Panc1 (cell line): ENCODE measurements at regions not wholly inside any gene's neighbourhood (a gene's known extent, or its start where the extent isn't known, plus 50 kb on each side); places are given as distances from the start of the nearest gene placed in this dataset.

ENCODE experiments used
- ATAC-seq: fragments of 200-7000 bp; cut with Tn5 transposase; 2 replicates; pipeline ENCODE4 v1.9.1; 2020; ENCODE audit warnings: mild to moderate bottlenecking, moderate library complexity
- BruUV-seq: library from RNA; stranded (reverse); fragments of 400-500 nt; replicated peaks from 2 replicates; lab custom pipeline; 2021; lab: Mats Ljungman, UMichigan
- CTCF ChIA-PET: fragments of 300-600 bp; sonication (Branson Sonifier 250); formaldehyde crosslinking; loops from one replicate; lab custom pipeline; 2022; ENCODE audit warnings: antibody characterized with exemption; lab: Charles Lee
- POLR2A ChIA-PET: fragments of 300-600 bp; sonication (Branson Sonifier 250); formaldehyde crosslinking; loops from one replicate; lab custom pipeline; 2022; ENCODE audit warnings: antibody characterized with exemption; lab: Charles Lee
- DNase-seq: peaks from one replicate; pipeline ENCODE4 v3.0.0-alpha.2; 2010; ENCODE audit warnings: low read depth, low spot score
- H3K27ac ChIP-seq: 2 replicates; pipeline ENCODE4 v1.5.1; 2011; ENCODE audit warnings: mild to moderate bottlenecking, low read length, inconsistent platforms
- H3K27me3 ChIP-seq: fragments of 200-500 bp; sonication (Bioruptor generic); 2 replicates; pipeline ENCODE4 v1.6.0; 2014; ENCODE audit warnings: low read length, inconsistent platforms; ENCODE audit not compliant: control insufficient read depth, insufficient read depth
- H3K36me3 ChIP-seq: fragments of 200-500 bp; sonication (Bioruptor generic); 2 replicates; pipeline ENCODE4 v1.5.1; 2014; ENCODE audit warnings: inconsistent platforms, mild to moderate bottlenecking, low read length, moderate library complexity; ENCODE audit not compliant: control insufficient read depth, insufficient read depth
- H3K4me1 ChIP-seq: 2 replicates; pipeline ENCODE4 v1.5.1; 2011; ENCODE audit warnings: inconsistent platforms, mild to moderate bottlenecking, low read length, moderate library complexity; ENCODE audit not compliant: control insufficient read depth, insufficient read depth
- H3K4me3 ChIP-seq, 2 experiments: 2 replicates each; pipeline ENCODE4 v1.5.1; 2011 to 2012; ENCODE audit warnings: low read depth in 2 of 2, low read length in 2 of 2, mild to moderate bottlenecking in 2 of 2, inconsistent platforms in 1 of 2, moderate library complexity in 1 of 2
- H3K9me3 ChIP-seq: fragments of 200-500 bp; sonication (Bioruptor generic); 2 replicates; pipeline ENCODE4 v1.5.1; 2014; ENCODE audit warnings: low read depth, mild to moderate bottlenecking, inconsistent platforms, low read length, moderate library complexity; ENCODE audit not compliant: control insufficient read depth, insufficient read depth
- POLR2AphosphoS5 ChIP-seq: IDR thresholded peaks from 2 replicates; pipeline ENCODE4 v1.6.1; 2012; ENCODE audit warnings: mild to moderate bottlenecking, low read depth, low read length, moderate library complexity
- SIN3A ChIP-seq: IDR thresholded peaks from 2 replicates; pipeline ENCODE4 v1.6.1; 2012; ENCODE audit warnings: low read depth, mild to moderate bottlenecking, low read length, moderate library complexity, borderline replicate concordance; ENCODE audit not compliant: insufficient read depth
- TCF7L2 ChIP-seq: IDR thresholded peaks from 2 replicates; pipeline ENCODE4 v1.6.1; 2011; ENCODE audit warnings: mild to moderate bottlenecking, low read depth, low read length, inconsistent platforms
- in situ Hi-C: cut with HindIII; loops from 2 replicates; pipeline ENCODE4 v1.10.0; 2016; ENCODE audit warnings: low sequenced_read_pairs, low pct_unique_long_range_greater_than_20kb
- intact Hi-C: fragments of 100-400 bp; cut with micrococcal nuclease; formaldehyde crosslinking; loops from one replicate; pipeline ENCODE4 v1.10.0; 2022; ENCODE audit not compliant: unreplicated experiment
- TF ChIP-seq, protein P1 (sequence below), 2 experiments: IDR thresholded peaks; 2 replicates each; pipeline ENCODE4 v1.6.1; 2011 to 2012; ENCODE audit warnings: low read depth in 2 of 2, control low read depth in 1 of 2, low read length in 1 of 2, mild to moderate bottlenecking in 1 of 2, moderate library complexity in 1 of 2; ENCODE audit not compliant: insufficient read depth in 1 of 2
- TF ChIP-seq, protein P2 (sequence below): fragments of 450-650 bp; IDR thresholded peaks from 2 replicates; pipeline ENCODE4 v1.5.1; 2017; ENCODE audit warnings: mild to moderate bottlenecking

GRCh38 chr20:4581838-4582237 lies 104.4 kb upstream of the PRNP start:
- Histone ChIP-seq H3K9me3 (no peaks in the 10 kb centered on the region), H3K4me3 (no peak overlapping the region), H3K27me3 (peaks cover 3% of the 10 kb centered on the region; the same call in 1 of the 2 replicates), H3K4me1 (no peaks in the 10 kb centered on the region), H3K27ac (no peak overlapping the region), H3K36me3 (no peaks in the 10 kb centered on the region)
- intact Hi-C loops (no loop called here), in situ Hi-C loops (no loop called here)
- ChIA-PET POLR2A (no interaction called here), CTCF (no interaction called here)
- DNase-seq: no peak
- no peak for TF ChIP-seq TCF7L2
- no peak for TF ChIP-seq POLR2AphosphoS5
- TF ChIP-seq, protein P1, sequence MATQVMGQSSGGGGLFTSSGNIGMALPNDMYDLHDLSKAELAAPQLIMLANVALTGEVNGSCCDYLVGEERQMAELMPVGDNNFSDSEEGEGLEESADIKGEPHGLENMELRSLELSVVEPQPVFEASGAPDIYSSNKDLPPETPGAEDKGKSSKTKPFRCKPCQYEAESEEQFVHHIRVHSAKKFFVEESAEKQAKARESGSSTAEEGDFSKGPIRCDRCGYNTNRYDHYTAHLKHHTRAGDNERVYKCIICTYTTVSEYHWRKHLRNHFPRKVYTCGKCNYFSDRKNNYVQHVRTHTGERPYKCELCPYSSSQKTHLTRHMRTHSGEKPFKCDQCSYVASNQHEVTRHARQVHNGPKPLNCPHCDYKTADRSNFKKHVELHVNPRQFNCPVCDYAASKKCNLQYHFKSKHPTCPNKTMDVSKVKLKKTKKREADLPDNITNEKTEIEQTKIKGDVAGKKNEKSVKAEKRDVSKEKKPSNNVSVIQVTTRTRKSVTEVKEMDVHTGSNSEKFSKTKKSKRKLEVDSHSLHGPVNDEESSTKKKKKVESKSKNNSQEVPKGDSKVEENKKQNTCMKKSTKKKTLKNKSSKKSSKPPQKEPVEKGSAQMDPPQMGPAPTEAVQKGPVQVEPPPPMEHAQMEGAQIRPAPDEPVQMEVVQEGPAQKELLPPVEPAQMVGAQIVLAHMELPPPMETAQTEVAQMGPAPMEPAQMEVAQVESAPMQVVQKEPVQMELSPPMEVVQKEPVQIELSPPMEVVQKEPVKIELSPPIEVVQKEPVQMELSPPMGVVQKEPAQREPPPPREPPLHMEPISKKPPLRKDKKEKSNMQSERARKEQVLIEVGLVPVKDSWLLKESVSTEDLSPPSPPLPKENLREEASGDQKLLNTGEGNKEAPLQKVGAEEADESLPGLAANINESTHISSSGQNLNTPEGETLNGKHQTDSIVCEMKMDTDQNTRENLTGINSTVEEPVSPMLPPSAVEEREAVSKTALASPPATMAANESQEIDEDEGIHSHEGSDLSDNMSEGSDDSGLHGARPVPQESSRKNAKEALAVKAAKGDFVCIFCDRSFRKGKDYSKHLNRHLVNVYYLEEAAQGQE (IDR thresholded peaks at IDR 0.05; ENCODE audit: insufficient read depth in 1 of 2, low read depth in 2 of 2, low read length in 1 of 2): no peak
- TF ChIP-seq SIN3A: no peak
- TF ChIP-seq, protein P2, sequence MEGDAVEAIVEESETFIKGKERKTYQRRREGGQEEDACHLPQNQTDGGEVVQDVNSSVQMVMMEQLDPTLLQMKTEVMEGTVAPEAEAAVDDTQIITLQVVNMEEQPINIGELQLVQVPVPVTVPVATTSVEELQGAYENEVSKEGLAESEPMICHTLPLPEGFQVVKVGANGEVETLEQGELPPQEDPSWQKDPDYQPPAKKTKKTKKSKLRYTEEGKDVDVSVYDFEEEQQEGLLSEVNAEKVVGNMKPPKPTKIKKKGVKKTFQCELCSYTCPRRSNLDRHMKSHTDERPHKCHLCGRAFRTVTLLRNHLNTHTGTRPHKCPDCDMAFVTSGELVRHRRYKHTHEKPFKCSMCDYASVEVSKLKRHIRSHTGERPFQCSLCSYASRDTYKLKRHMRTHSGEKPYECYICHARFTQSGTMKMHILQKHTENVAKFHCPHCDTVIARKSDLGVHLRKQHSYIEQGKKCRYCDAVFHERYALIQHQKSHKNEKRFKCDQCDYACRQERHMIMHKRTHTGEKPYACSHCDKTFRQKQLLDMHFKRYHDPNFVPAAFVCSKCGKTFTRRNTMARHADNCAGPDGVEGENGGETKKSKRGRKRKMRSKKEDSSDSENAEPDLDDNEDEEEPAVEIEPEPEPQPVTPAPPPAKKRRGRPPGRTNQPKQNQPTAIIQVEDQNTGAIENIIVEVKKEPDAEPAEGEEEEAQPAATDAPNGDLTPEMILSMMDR: no peak
- ATAC-seq: no peak
- no TSS peak for BruUV-seq

DNA sequence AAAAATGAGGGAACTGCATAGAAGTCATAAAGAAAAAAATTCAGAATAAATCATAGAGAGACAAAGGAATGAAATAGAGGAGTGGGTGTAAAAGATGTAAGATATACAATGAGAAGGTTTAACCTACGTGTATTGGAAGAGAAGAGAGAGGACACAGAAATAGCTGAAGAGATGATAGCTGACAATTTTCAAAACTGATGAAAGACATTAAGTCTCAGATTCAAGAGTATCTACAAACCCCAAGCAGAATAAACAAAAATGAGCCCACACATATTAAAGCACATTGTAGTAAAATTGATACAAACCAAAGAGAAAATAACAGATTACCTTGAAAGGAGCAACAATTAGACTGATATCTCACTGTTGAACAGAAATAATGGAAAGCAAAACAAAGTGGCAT lies 107.9 kb upstream of the PRNP start:
- no peak for TF ChIP-seq POLR2AphosphoS5
- TF ChIP-seq, protein P1 (IDR thresholded peaks at IDR 0.05; ENCODE audit: insufficient read depth in 1 of 2, low read depth in 2 of 2, low read length in 1 of 2): no peak
- peaks cover 5% of the 10 kb centered on the region; the same call in 1 of the 2 replicates for H3K4me1 ChIP-seq
- intact Hi-C loops: no loop called here
- no TSS peak for BruUV-seq
- H3K27me3 ChIP-seq: peaks cover 3% of the 10 kb centered on the region; the same call in 1 of the 2 replicates
- CTCF ChIA-PET: no interaction called here
- in situ Hi-C loops: no loop called here
- H3K9me3 ChIP-seq: no peaks in the 10 kb centered on the region
- no peak overlapping the region for H3K4me3 ChIP-seq
- no peak overlapping the region for H3K27ac ChIP-seq
- no peaks in the 10 kb centered on the region for H3K36me3 ChIP-seq
- DNase-seq (no peak), ATAC-seq (no peak)
- POLR2A ChIA-PET: no interaction called here
